ENCODE measurements at regions not wholly inside any gene's neighbourhood (a gene's known extent, or its start where the extent isn't known, plus 50 kb on each side); places are given as distances from the start of the nearest gene placed in this dataset.

DNA sequence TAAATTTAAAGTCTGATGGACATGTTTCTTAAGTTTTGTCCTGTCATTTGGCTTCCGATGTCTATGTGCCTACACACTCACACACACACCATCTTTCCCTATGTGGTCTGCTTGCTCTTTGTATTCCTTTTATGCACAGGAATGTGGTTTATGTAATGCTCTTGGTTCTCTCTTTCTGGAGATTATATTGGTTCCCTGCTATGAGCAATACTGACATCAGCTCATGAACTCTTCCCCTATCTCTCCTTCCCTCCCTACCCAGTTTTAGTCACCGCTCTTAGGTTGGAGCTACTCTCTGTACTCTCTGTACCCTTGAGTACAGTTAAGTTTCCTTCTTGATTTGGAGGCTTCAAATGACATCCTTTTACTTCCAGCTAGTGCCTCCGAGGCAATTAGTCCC is 77.9 kb upstream of the MVB12B start:
- H3K27ac ChIP-seq (ENCODE audit: low read depth in 1 of 2, low read length in 2 of 2): no peak overlapping the region
- no peak for TF ChIP-seq NR2F2 (IDR thresholded peaks at IDR 0.05)
- TF ChIP-seq ZBTB33 (IDR thresholded peaks at IDR 0.05): no peak
- TF ChIP-seq, protein P1, sequence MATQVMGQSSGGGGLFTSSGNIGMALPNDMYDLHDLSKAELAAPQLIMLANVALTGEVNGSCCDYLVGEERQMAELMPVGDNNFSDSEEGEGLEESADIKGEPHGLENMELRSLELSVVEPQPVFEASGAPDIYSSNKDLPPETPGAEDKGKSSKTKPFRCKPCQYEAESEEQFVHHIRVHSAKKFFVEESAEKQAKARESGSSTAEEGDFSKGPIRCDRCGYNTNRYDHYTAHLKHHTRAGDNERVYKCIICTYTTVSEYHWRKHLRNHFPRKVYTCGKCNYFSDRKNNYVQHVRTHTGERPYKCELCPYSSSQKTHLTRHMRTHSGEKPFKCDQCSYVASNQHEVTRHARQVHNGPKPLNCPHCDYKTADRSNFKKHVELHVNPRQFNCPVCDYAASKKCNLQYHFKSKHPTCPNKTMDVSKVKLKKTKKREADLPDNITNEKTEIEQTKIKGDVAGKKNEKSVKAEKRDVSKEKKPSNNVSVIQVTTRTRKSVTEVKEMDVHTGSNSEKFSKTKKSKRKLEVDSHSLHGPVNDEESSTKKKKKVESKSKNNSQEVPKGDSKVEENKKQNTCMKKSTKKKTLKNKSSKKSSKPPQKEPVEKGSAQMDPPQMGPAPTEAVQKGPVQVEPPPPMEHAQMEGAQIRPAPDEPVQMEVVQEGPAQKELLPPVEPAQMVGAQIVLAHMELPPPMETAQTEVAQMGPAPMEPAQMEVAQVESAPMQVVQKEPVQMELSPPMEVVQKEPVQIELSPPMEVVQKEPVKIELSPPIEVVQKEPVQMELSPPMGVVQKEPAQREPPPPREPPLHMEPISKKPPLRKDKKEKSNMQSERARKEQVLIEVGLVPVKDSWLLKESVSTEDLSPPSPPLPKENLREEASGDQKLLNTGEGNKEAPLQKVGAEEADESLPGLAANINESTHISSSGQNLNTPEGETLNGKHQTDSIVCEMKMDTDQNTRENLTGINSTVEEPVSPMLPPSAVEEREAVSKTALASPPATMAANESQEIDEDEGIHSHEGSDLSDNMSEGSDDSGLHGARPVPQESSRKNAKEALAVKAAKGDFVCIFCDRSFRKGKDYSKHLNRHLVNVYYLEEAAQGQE (IDR thresholded peaks at IDR 0.05): no peak
- 93% methylated on average over 3 of the region's 3 CpGs for WGBS
- no peak overlapping the region for H3K4me3 ChIP-seq (ENCODE audit: low read depth in 1 of 3, low read length in 3 of 3)
- no peaks in the 10 kb centered on the region for H3K4me1 ChIP-seq (ENCODE audit: control insufficient read depth in 4 of 4, insufficient read depth in 4 of 4, low read length in 3 of 4)
- H3K9ac ChIP-seq (ENCODE audit: low read depth in 1 of 2, low read length in 2 of 2): no peak overlapping the region
- no peak for DNase-seq (ENCODE audit: low spot score)
- H3K36me3 ChIP-seq (ENCODE audit: control insufficient read depth in 4 of 4, insufficient read depth in 3 of 4, low read depth in 1 of 4, low read length in 3 of 4): no peaks in the 10 kb centered on the region
- H3K9me3 ChIP-seq (ENCODE audit: control insufficient read depth in 4 of 4, low read length in 3 of 4): no peaks in the 10 kb centered on the region
- no peaks in the 10 kb centered on the region for H3K27me3 ChIP-seq (ENCODE audit: control insufficient read depth in 4 of 4, insufficient read depth in 4 of 4, low read length in 3 of 4)

- peaks cover 0 to 18% (median 0%) of the 10 kb centered on the region in 4 donors for H3K27me3 ChIP-seq (ENCODE audit: control insufficient read depth in 4 of 4, insufficient read depth in 4 of 4, low read length in 3 of 4)
- DNase-seq (ENCODE audit: low spot score): no peak
- WGBS: 61% methylated on average over 14 of the region's 14 CpGs
- no peaks in the 10 kb centered on the region for H3K36me3 ChIP-seq (ENCODE audit: control insufficient read depth in 4 of 4, insufficient read depth in 3 of 4, low read depth in 1 of 4, low read length in 3 of 4)
- no peak overlapping the region for H3K9ac ChIP-seq (ENCODE audit: low read depth in 1 of 2, low read length in 2 of 2)
- no peak overlapping the region for H3K4me3 ChIP-seq (ENCODE audit: low read depth in 1 of 3, low read length in 3 of 3)
- H3K27ac ChIP-seq (ENCODE audit: low read depth in 1 of 2, low read length in 2 of 2): no peak overlapping the region
- H3K9me3 ChIP-seq (ENCODE audit: control insufficient read depth in 4 of 4, low read length in 3 of 4): no peaks in the 10 kb centered on the region
- TF ChIP-seq, protein P2, sequence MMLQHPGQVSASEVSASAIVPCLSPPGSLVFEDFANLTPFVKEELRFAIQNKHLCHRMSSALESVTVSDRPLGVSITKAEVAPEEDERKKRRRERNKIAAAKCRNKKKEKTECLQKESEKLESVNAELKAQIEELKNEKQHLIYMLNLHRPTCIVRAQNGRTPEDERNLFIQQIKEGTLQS (IDR thresholded peaks at IDR 0.05): no peak
- no peak for TF ChIP-seq NR2F2 (IDR thresholded peaks at IDR 0.05)
- TF ChIP-seq FOXA1 (IDR thresholded peaks at IDR 0.05): no peak
- no peak for TF ChIP-seq HNF4A (conservative IDR thresholded peaks at IDR 0.05)
- no peak for TF ChIP-seq TAF1 (conservative IDR thresholded peaks at IDR 0.05)
- TF ChIP-seq JUND (IDR thresholded peaks at IDR 0.05): no peak
- TF ChIP-seq, protein P1 (IDR thresholded peaks at IDR 0.05): no peak
- no peaks in the 10 kb centered on the region for H3K4me1 ChIP-seq (ENCODE audit: control insufficient read depth in 4 of 4, insufficient read depth in 4 of 4, low read length in 3 of 4)
Observed at GRCh38 chr9:126261584-126262356, 64.9 kb upstream of the MVB12B start.
